ENCODE measurements at regions not wholly inside any gene's neighbourhood (a gene's known extent, or its start where the extent isn't known, plus 50 kb on each side); places are given as distances from the start of the nearest gene placed in this dataset.
"Not testable (repeated sequence)": the region's sequence is repeated elsewhere in the genome, so short reads cannot be mapped to it uniquely, and the experiment has no call there.

DNA sequence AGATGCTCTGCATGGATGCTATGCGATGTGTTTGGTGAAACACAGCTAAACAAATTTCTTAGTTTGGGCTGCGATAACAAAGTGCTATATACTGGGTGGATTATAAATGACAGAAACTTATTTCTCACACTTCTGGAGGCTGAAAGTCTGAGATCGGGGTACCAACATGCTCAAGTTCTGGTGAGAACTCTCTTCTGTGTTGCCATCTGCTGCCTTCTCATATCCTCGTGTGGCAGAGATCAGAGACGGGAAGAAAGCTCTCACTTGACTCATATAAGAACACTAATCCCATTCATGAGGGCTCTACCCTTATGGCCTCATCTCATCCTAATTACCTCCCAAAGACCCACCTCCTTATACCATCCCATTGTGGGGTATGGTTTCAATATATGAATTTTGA lies 162.0 kb upstream of the DTNBP1 start:
- no peak for DNase-seq (ENCODE audit: low read depth)
- H3K4me3 ChIP-seq (ENCODE audit: low read depth, low read length) = no peak overlapping the region

DNA sequence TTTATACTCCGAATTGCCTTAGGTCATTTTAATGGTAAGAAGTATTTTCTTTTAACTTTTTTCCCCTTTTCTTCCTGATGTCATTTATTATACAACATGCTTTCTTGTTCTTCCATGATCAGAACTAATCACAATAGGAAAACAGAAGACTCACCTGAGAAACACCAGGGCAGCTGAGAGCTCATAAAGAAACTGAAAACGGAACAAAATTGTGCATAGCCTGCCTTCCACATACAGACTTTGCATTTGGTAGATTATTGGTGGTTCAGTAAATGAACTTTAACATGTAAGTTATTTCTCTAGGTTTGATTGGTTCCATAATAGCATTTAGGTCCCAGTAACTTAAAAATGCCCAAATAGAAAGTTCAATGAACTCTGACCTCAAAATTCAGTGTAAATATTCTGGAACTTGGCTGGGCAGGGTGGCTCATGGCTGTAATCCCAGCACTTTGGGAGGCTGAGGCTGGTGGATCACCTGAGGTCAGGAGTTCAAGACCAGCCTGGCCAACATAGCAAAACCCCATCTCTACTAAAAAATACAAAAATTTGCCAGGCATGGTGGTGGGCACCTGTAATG lies 161.1 kb upstream of the DTNBP1 start:
- H3K4me3 ChIP-seq (ENCODE audit: low read depth, low read length) = no peak overlapping the region

DNA sequence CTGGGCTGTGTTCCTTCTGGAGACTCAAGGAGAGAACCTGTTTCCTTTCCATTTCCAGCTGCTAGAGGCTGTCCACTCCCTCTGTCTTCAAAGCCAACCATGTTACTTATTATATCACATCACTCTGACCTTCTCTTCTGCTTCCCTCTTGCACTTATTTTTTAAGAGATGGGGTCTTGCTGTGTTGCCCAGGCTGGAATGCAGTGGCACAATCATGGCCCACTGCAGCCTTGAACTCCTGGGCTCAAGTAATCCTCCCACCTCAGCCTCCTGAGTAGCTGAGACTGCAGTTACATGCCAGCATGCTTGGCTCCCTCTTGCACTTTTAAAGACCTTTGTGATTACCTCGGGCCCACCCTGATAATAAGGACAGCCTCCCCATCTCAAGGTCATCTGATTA lies 160.0 kb upstream of the DTNBP1 start:
- H3K4me3 ChIP-seq (ENCODE audit: low read depth, low read length) = no peak overlapping the region
- DNase-seq (ENCODE audit: low read depth) = no peak

More for the DNA sequence above, 161.1 kb upstream of the DTNBP1 start:
- no peak for DNase-seq (ENCODE audit: low read depth)

DNA sequence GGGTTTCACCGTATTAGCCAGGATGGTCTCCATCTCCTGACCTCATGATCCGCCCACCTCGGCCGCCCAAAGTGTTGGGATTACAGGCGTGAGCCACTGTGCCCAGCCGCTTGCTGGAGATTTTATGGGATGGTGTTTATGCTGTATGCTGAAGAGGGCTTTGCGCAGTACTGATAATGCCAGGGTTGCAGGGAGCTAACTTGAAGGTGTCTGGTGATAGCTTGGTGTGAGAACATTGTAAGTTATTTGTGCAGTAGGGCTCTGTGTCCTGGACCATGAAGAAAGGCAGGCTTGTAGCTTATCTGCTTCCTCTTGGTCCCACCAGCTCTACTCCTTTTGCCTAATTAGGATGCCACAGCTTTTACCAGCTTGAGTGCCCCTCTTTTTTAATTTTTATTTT lies 157.0 kb upstream of the DTNBP1 start:
- DNase-seq (ENCODE audit: low read depth) = no peak
- H3K4me3 ChIP-seq (ENCODE audit: low read depth, low read length) = no peak overlapping the region

DNA sequence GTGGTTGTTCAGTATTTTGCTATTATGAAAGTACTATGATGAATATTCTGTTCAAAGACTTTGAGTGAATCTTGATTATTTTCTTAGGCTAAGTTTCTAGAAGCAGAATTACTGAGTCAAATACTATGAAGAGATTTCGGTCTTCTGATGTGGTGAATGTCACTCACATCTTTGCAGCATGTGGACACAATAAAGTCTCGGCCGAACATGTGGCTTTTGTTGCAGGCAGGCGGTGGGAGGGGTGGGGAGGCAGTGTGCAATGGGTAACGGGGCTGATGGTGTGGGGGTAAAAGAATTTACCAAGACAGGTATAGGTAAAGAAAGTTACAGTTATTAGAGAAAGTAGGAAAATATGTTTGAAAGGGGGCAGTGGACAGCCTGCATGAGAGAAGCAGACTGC lies 156.4 kb upstream of the DTNBP1 start:
- no peak overlapping the region for H3K4me3 ChIP-seq (ENCODE audit: low read depth, low read length)
- DNase-seq (ENCODE audit: low read depth) = no peak

DNA sequence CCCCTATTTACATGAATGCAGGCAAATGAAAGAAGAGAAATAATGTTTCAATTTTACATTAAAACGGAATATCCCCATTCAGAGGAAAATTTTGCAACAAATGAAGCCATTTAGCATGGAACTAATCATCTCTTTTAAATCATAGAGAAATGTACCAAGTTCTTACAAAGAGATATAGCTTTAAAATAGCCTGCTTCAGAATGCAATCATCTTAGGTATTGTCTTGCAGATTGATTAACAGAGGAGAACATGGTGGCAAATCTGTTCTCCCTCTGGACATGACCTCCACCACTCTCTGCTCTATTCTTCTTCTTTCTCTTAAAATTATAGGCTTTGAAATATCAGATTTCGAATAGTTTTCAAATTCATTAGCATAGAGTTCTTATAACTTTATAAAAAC lies 155.7 kb upstream of the DTNBP1 start:
- no peak overlapping the region for H3K4me3 ChIP-seq (ENCODE audit: low read depth, low read length)
- DNase-seq (ENCODE audit: low read depth) = no peak

DNA sequence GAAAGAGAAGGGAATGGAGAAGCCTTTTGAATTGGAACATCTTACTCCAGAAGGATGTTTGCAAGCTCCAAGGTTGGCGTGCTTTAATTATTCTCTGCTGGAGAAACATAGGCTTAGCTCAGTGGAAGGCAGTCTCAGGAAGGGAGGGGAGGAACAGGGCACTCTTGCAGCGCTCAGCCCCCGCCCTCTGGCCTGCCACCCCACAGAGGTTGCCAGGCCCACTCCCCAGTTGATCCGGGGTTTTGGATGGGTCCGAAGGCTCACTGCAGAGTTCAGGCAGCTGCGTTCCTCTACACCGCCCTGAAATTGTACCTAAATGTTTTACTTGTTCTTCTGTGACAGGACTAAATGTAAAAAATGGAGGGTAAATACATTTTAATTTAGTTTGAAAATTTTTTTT lies 155.2 kb upstream of the DTNBP1 start:
- H3K4me3 ChIP-seq (ENCODE audit: low read depth, low read length) = no peak overlapping the region
- no peak for DNase-seq (ENCODE audit: low read depth)

DNA sequence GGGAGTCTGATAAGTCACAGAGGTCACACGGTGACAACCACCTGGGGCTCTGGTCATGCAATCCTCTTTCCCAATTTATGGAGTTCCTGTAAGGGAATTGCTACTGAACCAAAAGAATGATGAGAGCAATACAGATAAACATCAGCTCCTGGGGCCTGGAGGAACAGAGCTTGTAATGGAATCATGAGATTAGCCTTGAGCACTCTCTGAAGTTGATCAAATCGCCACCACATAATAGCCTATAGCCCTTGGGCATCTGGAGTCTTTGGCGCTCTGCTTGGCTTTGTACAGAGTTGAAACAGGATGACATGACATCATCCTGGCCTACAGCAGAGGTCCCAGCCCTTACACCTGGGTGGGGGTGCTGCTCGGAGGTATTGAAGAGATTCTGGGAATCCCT lies 154.3 kb upstream of the DTNBP1 start:
- DNase-seq (ENCODE audit: low read depth) = no peak
- H3K4me3 ChIP-seq (ENCODE audit: low read depth, low read length) = no peak overlapping the region

DNA sequence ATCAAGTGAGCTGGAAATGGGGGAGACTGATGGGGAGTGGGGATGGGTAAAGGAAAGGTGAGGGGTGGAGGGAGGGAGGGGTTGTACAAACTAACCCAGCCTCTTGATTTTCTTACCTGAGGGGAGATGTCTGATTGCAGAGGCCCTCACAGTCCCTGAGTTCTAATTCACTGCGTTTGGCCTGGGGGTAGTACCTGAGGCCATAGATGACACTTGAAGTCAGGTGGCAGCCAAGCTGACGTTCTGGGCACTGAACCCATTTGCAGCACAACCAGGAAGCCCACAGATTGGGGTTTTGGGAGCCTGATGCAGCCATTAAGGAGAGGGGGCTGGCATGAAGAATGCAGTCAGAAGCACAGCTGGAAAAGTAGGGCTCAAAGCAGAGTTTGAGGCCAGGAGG lies 153.8 kb upstream of the DTNBP1 start:
- H3K4me3 ChIP-seq (ENCODE audit: low read depth, low read length) = no peak overlapping the region
- DNase-seq (ENCODE audit: low read depth) = no peak

DNA sequence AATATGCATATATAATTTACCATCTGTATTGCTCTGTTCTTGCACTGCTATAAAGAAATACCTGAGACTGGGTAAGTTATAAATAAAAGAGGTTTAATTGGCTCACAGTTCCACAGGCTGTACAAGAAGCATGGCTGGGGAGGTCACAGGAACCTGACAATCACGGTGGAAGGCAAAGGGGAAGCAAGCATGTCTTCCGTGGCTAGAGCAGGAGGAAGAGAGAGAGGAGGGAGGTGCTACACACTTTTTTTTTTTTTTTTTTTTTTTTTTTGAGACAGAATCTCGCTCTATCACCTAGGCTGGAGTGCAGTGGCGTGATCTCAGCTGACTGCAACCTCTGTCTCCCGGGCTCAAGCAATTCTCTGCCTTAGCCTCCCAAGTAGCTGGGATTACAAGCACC lies 150.9 kb upstream of the DTNBP1 start:
- not testable (repeated sequence) for DNase-seq (ENCODE audit: low read depth); H3K4me3 ChIP-seq (ENCODE audit: low read depth, low read length)

DNA sequence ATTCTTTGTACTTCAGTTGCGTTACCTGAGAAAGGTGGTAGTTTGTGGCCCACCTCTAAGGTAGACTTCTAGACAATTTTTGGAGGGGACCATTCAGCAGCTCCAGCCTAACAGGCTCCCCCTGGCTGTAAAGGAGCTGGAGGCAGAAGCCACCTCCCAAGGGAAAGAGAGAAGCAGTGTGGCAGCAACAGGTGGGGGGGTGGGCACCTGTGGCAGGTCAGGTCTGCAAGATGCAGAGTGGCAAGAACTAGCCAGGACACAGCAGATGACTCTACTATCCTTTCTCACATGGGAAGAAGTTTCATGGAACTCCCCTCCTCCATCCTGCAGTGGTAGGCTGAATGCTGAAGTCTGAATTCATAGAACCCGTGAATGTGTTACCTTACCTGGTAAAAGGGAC lies 148.3 kb upstream of the DTNBP1 start:
- DNase-seq (ENCODE audit: low read depth) = no peak
- no peak overlapping the region for H3K4me3 ChIP-seq (ENCODE audit: low read depth, low read length)

DNA sequence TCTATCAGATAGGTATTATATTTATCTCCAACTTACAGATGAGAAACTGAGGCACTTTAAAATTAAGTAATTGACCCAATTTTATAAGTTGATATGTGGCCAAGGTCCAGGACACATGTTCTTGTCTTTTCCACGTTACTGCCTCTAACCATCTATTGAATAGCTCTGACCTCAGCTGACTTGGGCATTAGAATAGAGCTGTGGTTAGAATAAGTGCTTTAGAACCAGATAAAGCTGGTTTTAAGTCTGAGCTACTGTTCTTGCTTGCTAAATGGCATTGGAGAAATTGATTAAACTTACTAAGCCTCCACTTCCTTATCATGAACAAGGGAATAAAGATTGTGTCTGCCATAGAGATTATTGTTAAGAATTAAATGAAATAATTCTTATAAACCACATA lies 147.8 kb upstream of the DTNBP1 start:
- no peak for DNase-seq (ENCODE audit: low read depth)
- no peak overlapping the region for H3K4me3 ChIP-seq (ENCODE audit: low read depth, low read length)

DNA sequence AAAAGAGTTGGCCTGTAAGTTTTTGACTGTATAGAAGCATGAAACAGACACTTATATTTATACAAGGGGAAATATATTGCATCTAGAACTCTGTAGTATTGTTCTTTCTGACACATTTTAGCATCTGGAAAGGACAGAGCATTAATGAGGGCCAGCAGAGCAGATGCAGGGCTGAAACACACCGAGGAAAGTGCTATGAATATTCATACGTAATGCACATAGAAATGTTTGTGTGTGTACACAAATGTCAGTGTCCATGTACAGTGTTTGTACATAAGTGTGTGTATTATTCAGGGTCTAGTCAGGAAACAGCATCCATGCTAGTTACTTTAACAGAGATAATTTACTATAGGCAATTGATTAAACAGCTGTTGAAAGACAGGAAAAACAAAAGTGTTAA lies 146.5 kb upstream of the DTNBP1 start:
- no peak for DNase-seq (ENCODE audit: low read depth)
- H3K4me3 ChIP-seq (ENCODE audit: low read depth, low read length) = no peak overlapping the region

DNA sequence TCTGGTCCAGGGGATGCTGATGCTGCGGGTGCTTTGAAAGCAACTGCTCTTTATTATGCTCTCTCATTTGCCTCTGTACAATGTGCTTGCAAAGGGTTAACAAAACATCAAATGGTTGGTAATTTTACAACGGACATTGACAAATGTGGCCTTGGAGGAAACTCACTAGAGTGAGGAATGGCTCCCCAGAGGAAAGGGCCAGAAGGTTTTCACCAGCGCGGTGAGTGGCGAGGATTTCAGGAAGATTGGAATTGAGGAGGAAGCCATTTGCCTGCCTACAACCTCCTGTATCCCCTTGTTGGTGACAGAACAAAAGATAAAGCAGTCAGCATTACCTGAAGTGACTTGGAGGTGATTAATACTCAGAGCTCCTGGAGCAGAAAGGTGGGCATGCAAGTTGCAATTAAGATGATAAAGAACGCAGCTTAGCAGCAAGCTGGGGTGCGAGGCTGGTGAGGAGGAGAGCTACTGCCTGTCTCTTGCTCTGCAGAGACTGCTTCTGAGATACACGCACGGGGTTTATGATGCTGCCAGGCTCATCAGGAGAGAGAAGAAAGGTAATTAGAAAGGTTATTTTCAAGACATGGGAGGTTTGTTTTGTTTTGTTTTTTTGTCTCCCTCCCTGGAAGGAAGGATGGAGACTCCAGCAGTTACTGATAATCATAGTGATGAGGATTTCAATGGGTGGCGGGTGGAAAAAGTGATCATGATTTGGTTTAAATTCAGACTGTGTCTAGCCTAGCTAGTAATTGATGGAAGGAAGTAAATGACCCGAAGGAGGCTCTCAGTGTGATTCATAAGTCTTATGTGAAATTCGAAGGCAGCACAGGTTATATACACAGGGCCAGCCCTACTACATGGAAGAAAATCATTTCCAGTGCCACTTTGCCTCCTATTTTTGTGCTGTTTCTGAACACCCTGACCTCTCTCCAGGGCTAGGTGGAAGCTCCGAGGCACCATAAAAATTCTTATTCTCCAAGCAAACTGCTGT lies 141.6 kb upstream of the DTNBP1 start:
- no peak overlapping the region for H3K4me3 ChIP-seq (ENCODE audit: low read depth, low read length)
- no peak for DNase-seq (ENCODE audit: low read depth)

DNA sequence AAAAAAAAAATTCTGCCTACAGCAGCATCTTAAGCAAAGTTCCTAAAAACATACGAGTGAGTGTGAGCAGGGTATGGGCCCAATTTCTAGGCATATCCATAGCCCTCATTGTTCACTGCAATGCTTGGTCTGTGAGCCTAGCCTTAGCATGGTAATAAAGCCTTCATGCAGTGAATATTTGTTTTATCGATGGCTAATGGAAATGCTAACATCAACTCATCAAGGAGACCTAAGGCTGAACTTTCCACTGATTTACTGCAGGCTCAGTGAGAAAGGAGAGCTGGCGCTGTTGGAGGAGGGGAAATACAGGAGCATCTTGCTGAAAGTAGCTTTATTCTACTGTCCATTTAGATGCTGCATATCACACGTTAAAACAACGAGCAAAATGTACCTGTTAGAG lies 139.6 kb upstream of the DTNBP1 start:
- no peak overlapping the region for H3K4me3 ChIP-seq (ENCODE audit: low read depth, low read length)
- DNase-seq (ENCODE audit: low read depth) = no peak

DNA sequence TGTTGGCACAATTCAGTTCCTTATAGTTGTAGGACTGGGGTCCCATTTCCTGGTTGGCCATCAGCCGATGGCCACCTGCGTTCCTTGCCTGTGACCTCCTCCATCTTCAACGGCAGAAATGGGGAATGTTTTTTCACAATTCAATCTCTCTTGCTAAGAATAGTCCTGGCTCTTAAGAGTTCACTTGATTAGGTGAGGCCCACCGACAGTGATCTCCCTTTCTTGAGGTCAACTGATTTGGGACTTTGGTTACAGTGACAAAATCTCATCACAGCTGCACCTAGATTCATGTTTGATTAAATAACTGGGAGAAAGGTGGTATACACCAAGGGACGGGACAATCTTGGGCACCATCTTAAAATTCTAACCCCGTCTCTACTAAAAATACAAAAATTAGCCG lies 139.1 kb upstream of the DTNBP1 start:
- DNase-seq (ENCODE audit: low read depth) = no peak
- H3K4me3 ChIP-seq (ENCODE audit: low read depth, low read length) = no peak overlapping the region

DNA sequence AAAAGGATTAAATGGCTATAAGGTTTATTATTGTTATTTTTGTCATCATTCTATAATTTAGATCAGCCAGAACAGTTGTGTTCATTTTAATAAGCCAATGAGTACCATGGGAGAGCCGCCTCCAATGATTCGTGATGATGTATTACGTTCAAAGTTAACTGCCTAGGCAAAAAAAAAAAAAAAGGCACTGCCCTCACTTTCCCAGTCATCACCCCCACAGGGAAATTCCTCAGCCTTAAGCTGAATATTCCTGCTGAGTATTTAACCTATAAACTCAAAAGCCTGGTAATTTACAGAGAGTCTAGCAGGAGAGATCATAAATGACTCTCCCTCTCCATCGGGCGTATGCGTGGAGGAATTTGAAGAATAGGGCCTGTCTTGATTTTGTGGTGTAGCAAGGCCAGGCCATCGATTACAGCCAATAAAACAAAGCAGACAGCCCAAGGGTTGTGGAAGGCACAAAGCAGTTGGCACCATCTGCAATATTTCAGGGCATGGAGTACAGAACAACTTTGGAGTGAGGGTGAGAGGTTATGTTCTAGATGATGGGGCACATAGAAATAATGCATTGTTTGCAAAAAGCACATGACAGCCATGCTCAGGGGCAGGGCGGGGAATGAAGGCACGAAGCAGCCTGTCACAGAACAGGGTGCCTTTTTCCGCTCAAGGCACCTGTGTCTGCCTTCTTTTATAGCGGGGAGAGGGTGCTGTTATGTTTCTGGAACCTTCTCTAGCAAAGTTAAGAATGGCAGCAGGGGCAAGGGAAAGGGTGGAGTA lies 138.2 kb upstream of the DTNBP1 start:
- DNase-seq (ENCODE audit: low read depth) = no peak
- no peak overlapping the region for H3K4me3 ChIP-seq (ENCODE audit: low read depth, low read length)

DNA sequence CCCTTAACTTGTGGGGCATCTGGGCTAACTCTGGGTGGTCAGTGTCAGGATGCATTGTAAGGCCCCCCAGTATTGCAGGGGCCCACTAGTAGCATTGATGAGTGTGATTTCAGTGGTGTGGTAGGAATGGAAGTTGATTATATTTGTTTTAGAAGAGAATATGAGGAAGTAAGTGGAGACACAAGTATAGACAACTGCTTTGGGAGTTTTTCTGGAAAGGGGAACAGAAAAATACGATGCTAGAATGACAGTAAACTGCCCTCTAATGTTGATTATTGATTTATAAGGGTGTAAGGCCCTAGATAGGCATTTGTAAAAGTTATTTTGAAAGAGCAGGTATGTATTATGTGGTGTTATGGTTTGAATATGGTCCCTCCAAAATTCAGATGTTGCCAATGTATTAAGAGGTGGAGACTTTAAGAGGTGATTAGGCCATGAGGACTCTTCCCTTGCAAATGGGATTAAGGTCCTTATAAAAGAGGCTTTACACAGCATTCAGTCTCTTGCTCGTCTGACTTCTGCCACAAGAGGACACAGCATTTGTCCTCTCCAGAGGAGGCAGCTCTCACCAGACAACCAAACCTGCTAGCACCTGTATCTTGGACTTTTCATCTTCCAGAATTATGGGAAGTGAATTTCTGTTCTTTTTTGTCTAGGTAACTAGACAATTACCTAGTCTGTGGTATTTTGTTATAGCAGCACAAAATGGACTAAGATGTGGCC lies 135.9 kb upstream of the DTNBP1 start:
- H3K4me3 ChIP-seq (ENCODE audit: low read depth, low read length) = no peak overlapping the region
- DNase-seq (ENCODE audit: low read depth) = no peak

DNA sequence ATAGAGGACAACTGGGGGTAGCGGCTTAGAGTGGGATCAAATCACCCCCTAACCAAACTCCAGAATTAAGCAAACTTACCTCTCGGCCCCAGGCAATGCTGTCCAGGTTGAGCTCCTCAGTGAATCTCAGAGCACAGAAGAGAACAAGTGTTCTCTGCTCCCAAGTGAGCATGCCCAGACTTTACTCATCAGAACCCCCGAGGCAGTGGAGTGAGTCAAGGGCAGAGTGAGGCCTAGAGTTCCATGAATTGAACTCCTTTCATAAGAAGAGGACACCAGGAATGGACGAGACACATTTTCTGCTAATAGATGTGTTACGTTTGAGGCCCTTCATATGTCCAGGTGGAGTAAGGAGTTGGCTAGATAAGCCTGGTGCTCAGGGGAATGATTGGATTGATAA lies 134.0 kb upstream of the DTNBP1 start:
- DNase-seq (ENCODE audit: low read depth) = no peak
- no peak overlapping the region for H3K4me3 ChIP-seq (ENCODE audit: low read depth, low read length)
